Sigmoid colon (tissue), 6 donors: ENCODE measurements at regions not wholly inside any gene's neighbourhood (a gene's known extent, or its start where the extent isn't known, plus 50 kb on each side); places are given as distances from the start of the nearest gene placed in this dataset.

Experiments
- DNase-seq: peaks from one replicate; pipeline ENCODE4 v3.0.0-alpha.2; 2019
- H3K27ac ChIP-seq, 4 donors: fragments of 200-600 bp; sonication (generic); one replicate each; pipeline ENCODE4 v1.5.1; 2016 to 2019; ENCODE audit warnings: mild to moderate bottlenecking in 1 of 4
- H3K27me3 ChIP-seq, 3 donors: fragments of 200-600 bp; sonication (generic); one replicate each; pipeline ENCODE4 v1.5.1; 2019; ENCODE audit warnings: mild to moderate bottlenecking in 1 of 3
- H3K36me3 ChIP-seq, 4 donors: fragments of 200-600 bp; sonication (generic); one replicate each; pipeline ENCODE4 v1.5.1; 2016 to 2019
- H3K4me1 ChIP-seq, 4 donors: fragments of 200-600 bp; sonication (generic); one replicate each; pipeline ENCODE4 v1.5.1; 2017 to 2019
- H3K4me3 ChIP-seq, 4 donors: fragments of 200-600 bp; sonication (generic); one replicate each; pipeline ENCODE4 v1.5.1; 2017 to 2019; ENCODE audit warnings: mild to moderate bottlenecking in 2 of 4, moderate library complexity in 1 of 4
- H3K9me3 ChIP-seq, 4 donors: fragments of 200-600 bp in 3 of 4; sonication (generic) in 3 of 4; one replicate each; pipeline versions ENCODE4 v1.5.1 to v1.6.1; 2013 to 2019
- CTCF ChIP-seq, 4 experiments: fragments of 450-650 bp in 3 of 4; fragments of 200-600 bp in 1 of 4; IDR thresholded peaks; one replicate each; pipeline ENCODE4 v1.5.1; 2016 to 2019; ENCODE audit warnings: antibody characterized with exemption in 4 of 4, mild to moderate bottlenecking in 3 of 4, moderate library complexity in 2 of 4
- EP300 ChIP-seq, 4 donors: sonication (generic); formaldehyde crosslinking; IDR thresholded peaks; one replicate each; pipeline ENCODE4 v1.6.1; 2017; ENCODE audit warnings: antibody characterized with exemption in 4 of 4
- POLR2A ChIP-seq, 2 donors: fragments of 450-650 bp; IDR thresholded peaks; one replicate each; pipeline ENCODE4 v1.6.1; 2016; ENCODE audit warnings: antibody characterized with exemption in 2 of 2, mild to moderate bottlenecking in 2 of 2, moderate library complexity in 2 of 2
- POLR2AphosphoS5 ChIP-seq, 4 donors: sonication (generic); formaldehyde crosslinking; IDR thresholded peaks; one replicate each; pipeline ENCODE4 v1.6.1; 2017; ENCODE audit warnings: antibody characterized with exemption in 4 of 4
- WGBS, 2 donors: extraction: QIAGEN DNeasy Blood & Tissue Kit; methylation state at CpG; one replicate each; pipeline ENCODE4 v1.1.7; 2013; 5-methylcytosine and 5-hydroxymethylcytosine counted together
- intact Hi-C: fragments of 100-400 bp; cut with DNase I; formaldehyde crosslinking; loops from one replicate; pipeline ENCODE4 v1.15.1; 2023
- donor health status: healthy with polysubstance abuse.
- donor health status: healthy.

- no peak overlapping the region for H3K27ac ChIP-seq
These were observed 723.5 kb upstream of the ADAMTS5 start for GRCh38 chr21:27690426-27690825.

GRCh38 chr21:27688773-27689172, 721.9 kb upstream of the ADAMTS5 start:
- Histone ChIP-seq H3K9me3 (peaks cover 0 to 5% (median 0%) of the 10 kb centered on the region in 4 donors), H3K4me3 (no peak overlapping the region), H3K4me1 (peaks cover 0 to 9% (median 3%) of the 10 kb centered on the region in 4 donors), H3K36me3 (no peaks in the 10 kb centered on the region), H3K27me3 (no peaks in the 10 kb centered on the region), H3K27ac (no peak overlapping the region)
- intact Hi-C loops: no loop called here
- TF ChIP-seq CTCF (IDR thresholded peaks at IDR 0.05) (no peak), EP300 (IDR thresholded peaks at IDR 0.05) (no peak), POLR2AphosphoS5 (IDR thresholded peaks at IDR 0.05) (no peak), POLR2A (IDR thresholded peaks at IDR 0.05) (no peak)
- DNase-seq: no peak

More at GRCh38 chr21:27690426-27690825, 723.5 kb upstream of the ADAMTS5 start:
- peaks cover 0 to 5% (median 0%) of the 10 kb centered on the region in 4 donors for H3K9me3 ChIP-seq
- no peaks in the 10 kb centered on the region for H3K27me3 ChIP-seq
- H3K4me1 ChIP-seq: peaks cover 0 to 9% (median 3%) of the 10 kb centered on the region in 4 donors
- no peaks in the 10 kb centered on the region for H3K36me3 ChIP-seq
- H3K4me3 ChIP-seq: no peak overlapping the region
- 9 to 57% methylated on average over 4 of the region's 4 CpGs for WGBS, 2 donors
- intact Hi-C loops: no loop called here
- TF ChIP-seq CTCF (IDR thresholded peaks at IDR 0.05): no peak
- TF ChIP-seq POLR2AphosphoS5 (IDR thresholded peaks at IDR 0.05): peak in 1 of 4 donors; percentile 61
- no peak for TF ChIP-seq POLR2A (IDR thresholded peaks at IDR 0.05)
- no peak for TF ChIP-seq EP300 (IDR thresholded peaks at IDR 0.05)
- no peak for DNase-seq

- 81 to 91% methylated on average over 2 of the region's 2 CpGs for WGBS, 2 donors
- Histone ChIP-seq H3K4me1 (peaks cover 0 to 9% (median 4%) of the 10 kb centered on the region in 4 donors), H3K4me3 (no peak overlapping the region), H3K27me3 (no peaks in the 10 kb centered on the region), H3K9me3 (no peaks in the 10 kb centered on the region), H3K27ac (no peak overlapping the region), H3K36me3 (no peaks in the 10 kb centered on the region)
- TF ChIP-seq POLR2A (IDR thresholded peaks at IDR 0.05) (no peak), POLR2AphosphoS5 (IDR thresholded peaks at IDR 0.05) (no peak), EP300 (IDR thresholded peaks at IDR 0.05) (no peak), CTCF (IDR thresholded peaks at IDR 0.05) (no peak)
- intact Hi-C loops: no loop called here
- no peak for DNase-seq
These were observed 716.4 kb upstream of the ADAMTS5 start for GRCh38 chr21:27683292-27683691.

GRCh38 chr21:27681841-27682240, 715.0 kb upstream of the ADAMTS5 start:
- Histone ChIP-seq H3K9me3 (no peaks in the 10 kb centered on the region), H3K4me1 (peaks cover 0 to 9% (median 4%) of the 10 kb centered on the region in 4 donors), H3K4me3 (no peak overlapping the region), H3K27me3 (no peaks in the 10 kb centered on the region), H3K27ac (no peak overlapping the region), H3K36me3 (no peaks in the 10 kb centered on the region)
- WGBS, 2 donors: 55 to 71% methylated on average over 2 of the region's 2 CpGs
- intact Hi-C loops: no loop called here
- DNase-seq: no peak
- TF ChIP-seq EP300 (IDR thresholded peaks at IDR 0.05) (no peak), POLR2A (IDR thresholded peaks at IDR 0.05) (no peak), CTCF (IDR thresholded peaks at IDR 0.05) (no peak), POLR2AphosphoS5 (IDR thresholded peaks at IDR 0.05) (no peak)

- Histone ChIP-seq H3K4me3 (no peak overlapping the region), H3K36me3 (no peaks in the 10 kb centered on the region), H3K27me3 (no peaks in the 10 kb centered on the region), H3K27ac (no peak overlapping the region), H3K9me3 (no peaks in the 10 kb centered on the region), H3K4me1 (peaks cover 0 to 9% (median 4%) of the 10 kb centered on the region in 4 donors)
- no peak for TF ChIP-seq EP300 (IDR thresholded peaks at IDR 0.05)
- no peak for TF ChIP-seq POLR2AphosphoS5 (IDR thresholded peaks at IDR 0.05)
- no peak for TF ChIP-seq POLR2A (IDR thresholded peaks at IDR 0.05)
- TF ChIP-seq CTCF (IDR thresholded peaks at IDR 0.05): no peak
- intact Hi-C loops: no loop called here
- no peak for DNase-seq
These were observed 714.1 kb upstream of the ADAMTS5 start for GRCh38 chr21:27681038-27681437.
